Ishikawa (cell line): ENCODE measurements at regions not wholly inside any gene's neighbourhood (a gene's known extent, or its start where the extent isn't known, plus 50 kb on each side); places are given as distances from the start of the nearest gene placed in this dataset.

Experiments
- CREB1 ChIP-seq: IDR thresholded peaks from 2 replicates; pipeline ENCODE4 v1.6.1; 2012; ENCODE audit warnings: low read depth
- EGR1 ChIP-seq: IDR thresholded peaks from 2 replicates; pipeline ENCODE4 v1.6.1; 2012
- EP300 ChIP-seq: IDR thresholded peaks from 2 replicates; pipeline ENCODE4 v1.6.1; 2012; ENCODE audit warnings: borderline replicate concordance
- TAF1 ChIP-seq: IDR thresholded peaks from 2 replicates; pipeline ENCODE4 v1.6.1; 2012; ENCODE audit warnings: low read depth, mild to moderate bottlenecking
- YY1 ChIP-seq: IDR thresholded peaks from 2 replicates; pipeline ENCODE4 v1.6.1; 2012; ENCODE audit warnings: low read depth
- TF ChIP-seq, protein P1 (sequence below): IDR thresholded peaks from 2 replicates; pipeline ENCODE4 v1.6.1; 2012; ENCODE audit warnings: low read depth, mild to moderate bottlenecking
- TF ChIP-seq, protein P2 (sequence below): IDR thresholded peaks from 2 replicates; pipeline ENCODE4 v1.6.1; 2012
- TF ChIP-seq, protein P3 (sequence below): IDR thresholded peaks from 2 replicates; pipeline ENCODE4 v1.6.1; 2012

DNA sequence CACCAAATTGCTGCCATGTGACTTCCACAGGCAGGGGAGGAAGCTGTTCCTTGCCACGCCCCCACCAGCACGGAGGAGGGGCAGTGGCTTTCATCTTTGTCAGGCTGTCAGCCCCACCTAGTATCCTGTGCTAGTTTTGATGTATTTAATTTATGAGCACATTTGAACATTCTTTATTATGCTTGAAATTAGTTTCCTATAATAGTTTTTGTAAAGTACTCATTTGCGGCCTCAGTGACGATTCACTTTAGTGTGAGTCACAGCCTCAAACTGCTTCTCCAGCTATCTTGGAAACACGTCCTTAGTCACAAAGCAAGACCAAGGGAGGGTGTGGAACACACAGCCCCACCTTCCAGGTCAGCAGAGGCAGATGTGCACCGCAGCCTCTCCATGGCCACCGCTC, 239.9 kb upstream of the ATP10A start:
- TF ChIP-seq EP300 (no peak), TAF1 (no peak), YY1 (no peak), CREB1 (no peak), EGR1 (no peak)
- TF ChIP-seq, protein P1, sequence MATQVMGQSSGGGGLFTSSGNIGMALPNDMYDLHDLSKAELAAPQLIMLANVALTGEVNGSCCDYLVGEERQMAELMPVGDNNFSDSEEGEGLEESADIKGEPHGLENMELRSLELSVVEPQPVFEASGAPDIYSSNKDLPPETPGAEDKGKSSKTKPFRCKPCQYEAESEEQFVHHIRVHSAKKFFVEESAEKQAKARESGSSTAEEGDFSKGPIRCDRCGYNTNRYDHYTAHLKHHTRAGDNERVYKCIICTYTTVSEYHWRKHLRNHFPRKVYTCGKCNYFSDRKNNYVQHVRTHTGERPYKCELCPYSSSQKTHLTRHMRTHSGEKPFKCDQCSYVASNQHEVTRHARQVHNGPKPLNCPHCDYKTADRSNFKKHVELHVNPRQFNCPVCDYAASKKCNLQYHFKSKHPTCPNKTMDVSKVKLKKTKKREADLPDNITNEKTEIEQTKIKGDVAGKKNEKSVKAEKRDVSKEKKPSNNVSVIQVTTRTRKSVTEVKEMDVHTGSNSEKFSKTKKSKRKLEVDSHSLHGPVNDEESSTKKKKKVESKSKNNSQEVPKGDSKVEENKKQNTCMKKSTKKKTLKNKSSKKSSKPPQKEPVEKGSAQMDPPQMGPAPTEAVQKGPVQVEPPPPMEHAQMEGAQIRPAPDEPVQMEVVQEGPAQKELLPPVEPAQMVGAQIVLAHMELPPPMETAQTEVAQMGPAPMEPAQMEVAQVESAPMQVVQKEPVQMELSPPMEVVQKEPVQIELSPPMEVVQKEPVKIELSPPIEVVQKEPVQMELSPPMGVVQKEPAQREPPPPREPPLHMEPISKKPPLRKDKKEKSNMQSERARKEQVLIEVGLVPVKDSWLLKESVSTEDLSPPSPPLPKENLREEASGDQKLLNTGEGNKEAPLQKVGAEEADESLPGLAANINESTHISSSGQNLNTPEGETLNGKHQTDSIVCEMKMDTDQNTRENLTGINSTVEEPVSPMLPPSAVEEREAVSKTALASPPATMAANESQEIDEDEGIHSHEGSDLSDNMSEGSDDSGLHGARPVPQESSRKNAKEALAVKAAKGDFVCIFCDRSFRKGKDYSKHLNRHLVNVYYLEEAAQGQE, result no peak
- TF ChIP-seq, protein P2, sequence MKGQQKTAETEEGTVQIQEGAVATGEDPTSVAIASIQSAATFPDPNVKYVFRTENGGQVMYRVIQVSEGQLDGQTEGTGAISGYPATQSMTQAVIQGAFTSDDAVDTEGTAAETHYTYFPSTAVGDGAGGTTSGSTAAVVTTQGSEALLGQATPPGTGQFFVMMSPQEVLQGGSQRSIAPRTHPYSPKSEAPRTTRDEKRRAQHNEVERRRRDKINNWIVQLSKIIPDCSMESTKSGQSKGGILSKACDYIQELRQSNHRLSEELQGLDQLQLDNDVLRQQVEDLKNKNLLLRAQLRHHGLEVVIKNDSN, result no peak
- TF ChIP-seq, protein P3, sequence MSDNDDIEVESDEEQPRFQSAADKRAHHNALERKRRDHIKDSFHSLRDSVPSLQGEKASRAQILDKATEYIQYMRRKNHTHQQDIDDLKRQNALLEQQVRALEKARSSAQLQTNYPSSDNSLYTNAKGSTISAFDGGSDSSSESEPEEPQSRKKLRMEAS, result no peak
